SHP77 (cell line): ENCODE measurements at regions not wholly inside any gene's neighbourhood (a gene's known extent, or its start where the extent isn't known, plus 50 kb on each side); places are given as distances from the start of the nearest gene placed in this dataset.
"Not testable (repeated sequence)": the region's sequence is repeated elsewhere in the genome, so short reads cannot be mapped to it uniquely, and the experiment has no call there.

Experiments used
- DNase-seq, 2 experiments: peaks; one replicate each; lab custom pipeline; 2025; lab: John Stamatoyannopoulos, UW

DNA sequence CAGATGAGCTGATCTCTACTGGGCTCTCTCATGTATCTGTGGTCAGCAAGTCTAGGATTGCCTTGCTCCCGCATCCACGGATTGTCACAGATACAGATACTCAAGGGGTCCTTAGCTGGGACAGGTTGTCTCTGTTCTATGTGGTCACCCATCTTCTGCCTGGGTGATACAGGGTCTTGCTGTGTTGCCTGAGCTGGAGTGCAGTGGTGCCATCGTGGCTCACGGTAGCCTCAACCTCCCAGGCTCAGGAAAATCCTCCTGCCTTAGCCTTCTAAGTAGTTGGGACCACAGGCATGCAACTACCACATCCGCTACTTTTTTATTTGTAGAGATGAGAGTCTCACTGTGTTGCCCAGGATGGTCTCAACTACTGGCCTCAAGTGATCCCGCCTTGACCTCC, 72.5 kb upstream of the ZNF217 start:
- DNase-seq = no peak

DNA sequence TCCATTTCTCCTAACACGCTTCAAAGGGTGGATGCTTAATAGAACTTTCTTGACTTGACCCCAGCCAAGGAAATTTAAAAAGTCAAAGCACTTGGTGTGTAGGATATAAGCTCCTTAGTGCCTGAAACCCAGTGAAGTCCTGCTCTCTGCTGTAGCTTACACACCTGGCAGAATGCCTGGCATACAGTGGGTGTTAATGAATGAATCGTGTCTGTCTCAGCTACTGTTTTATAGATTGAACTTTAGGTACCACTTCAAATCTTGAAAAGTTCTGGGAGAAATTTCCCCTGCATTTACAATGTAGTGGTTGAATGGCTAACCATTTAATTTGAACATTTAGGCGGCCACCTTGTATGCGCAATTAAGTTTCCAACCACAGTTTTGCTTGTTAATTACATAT, 70.5 kb upstream of the ZNF217 start:
- DNase-seq = no peak

- DNase-seq = not testable (repeated sequence)
These were observed 69.9 kb upstream of the ZNF217 start for GRCh38 chr20:53663521-53663920.

DNA sequence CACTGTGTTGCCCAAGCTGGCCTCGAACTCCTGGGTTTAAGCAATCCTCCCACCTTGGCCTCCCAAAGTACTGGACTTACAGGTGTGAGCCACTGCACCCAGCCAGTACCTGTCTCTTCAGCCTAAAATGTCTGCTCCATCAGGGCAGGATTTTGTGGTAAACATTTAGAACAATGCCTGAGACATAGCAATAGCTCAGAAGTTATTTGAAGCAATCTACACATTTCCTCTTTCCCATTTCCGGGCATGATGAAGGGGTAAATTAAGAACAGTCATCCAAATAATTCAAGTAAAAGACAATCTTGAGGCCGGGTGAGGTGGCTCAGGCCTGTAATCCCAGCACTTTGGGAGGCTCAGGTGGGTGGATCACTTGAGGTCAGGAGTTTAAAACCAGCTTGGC, 69.0 kb upstream of the ZNF217 start:
- no peak for DNase-seq

DNA sequence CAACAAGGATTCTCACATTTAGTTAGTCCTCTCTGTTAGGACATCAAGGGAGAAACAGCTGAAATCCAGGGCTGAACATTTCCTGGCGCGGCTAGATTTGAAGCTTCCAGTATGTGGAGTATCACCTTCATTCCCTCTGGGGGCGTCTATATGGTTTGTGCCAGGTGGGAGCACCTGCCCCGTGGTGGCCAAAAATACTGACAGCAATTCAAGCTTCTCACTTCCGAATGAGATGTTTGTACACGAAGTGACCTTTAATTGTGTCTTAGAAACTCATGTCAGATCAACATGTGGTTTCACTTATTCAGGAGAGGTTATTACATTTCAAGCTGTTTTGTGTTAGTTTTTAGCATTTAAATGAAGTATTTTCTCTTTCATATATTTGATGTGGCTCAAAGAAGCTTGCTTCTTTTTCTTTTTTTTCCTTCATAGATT, 67.3 kb upstream of the ZNF217 start:
- DNase-seq = no peak

- no peak for DNase-seq
These were observed 66.7 kb upstream of the ZNF217 start for GRCh38 chr20:53660078-53660909.

DNA sequence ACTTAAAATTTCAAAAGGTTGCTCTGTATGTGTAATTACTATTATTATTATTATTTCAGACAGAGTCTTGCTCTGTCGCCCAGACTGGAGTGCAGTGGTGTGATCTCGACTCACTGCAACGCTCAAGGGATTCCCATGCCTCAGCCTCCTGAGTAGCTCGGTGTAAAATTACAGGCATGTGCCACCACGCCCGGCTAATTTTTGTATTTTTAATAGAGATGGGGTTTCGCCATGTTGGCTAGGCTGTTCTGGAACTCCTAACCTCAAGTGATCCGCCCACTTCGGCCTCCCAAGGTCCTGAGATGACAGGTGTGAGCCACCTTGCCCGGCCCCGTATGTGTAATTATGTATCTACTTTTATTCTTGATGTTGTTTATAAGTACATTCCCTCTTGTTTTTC, 65.3 kb upstream of the ZNF217 start:
- no peak for DNase-seq

- DNase-seq = no peak
These were observed 64.7 kb upstream of the ZNF217 start for GRCh38 chr20:53658322-53658721.

DNA sequence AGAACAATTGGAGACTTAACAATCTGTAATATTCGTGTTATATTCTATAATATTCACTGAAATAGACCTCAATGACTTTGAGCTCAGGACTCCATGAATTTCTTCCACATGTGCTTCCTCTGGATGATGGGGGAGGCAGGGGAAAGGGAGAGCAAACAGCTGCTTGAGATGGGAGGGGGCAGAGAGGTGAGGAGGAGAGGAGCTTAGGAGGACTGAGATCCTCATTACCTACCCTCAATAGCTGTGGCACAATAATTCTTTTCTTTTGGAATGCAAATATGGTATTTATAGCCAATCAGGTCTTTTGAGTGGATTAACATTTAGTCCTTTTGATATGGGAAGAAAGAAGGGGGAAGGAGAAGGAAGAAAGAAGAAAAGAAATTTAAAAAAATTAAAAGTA, 64.1 kb upstream of the ZNF217 start:
- DNase-seq = no peak

GRCh38 chr20:53657279-53657678, 63.6 kb upstream of the ZNF217 start:
- DNase-seq = no peak

DNA sequence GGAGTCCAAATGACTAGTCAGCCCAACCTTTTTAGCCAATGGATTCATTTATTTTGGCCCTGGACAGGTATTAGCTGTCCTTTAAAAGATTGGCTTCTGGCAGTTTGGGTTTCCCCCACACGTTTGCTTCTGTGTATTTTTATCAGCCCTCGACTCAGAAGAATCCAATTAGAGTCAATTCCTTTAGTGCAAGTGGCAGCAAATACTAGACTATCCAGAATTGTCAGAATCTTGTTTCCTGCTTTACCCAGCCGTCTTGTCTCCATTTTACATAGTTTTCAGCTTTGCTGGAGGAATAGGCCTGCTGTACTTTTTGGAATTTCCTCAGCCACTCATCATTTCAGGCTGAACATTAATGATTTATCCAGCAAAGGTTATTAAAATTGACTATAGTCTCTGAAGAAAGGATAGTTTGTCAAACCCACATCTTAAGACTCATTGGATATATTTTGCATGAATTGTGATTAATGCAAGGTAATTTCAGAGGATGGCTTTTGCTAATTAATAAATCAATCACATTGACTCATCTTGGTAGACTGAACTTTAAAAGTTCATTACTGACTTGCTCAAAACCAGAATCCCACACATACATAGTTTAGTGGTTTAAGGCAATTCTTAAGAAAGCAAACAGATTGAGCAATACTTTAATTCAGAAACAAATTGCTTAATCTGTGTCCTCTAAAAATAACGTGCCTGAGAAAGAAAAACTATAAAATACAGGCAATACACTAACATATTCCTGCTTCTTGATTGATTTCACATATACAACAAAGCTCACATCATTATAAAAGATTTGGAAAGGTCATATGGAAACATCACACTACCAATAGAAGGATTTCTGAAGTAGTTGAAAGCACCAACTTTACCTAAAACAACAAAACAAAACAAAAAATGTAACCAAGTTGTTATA, 62.9 kb upstream of the ZNF217 start:
- DNase-seq = no peak

- DNase-seq = no peak
These were observed 62.1 kb upstream of the ZNF217 start for GRCh38 chr20:53655625-53656292.

- DNase-seq = no peak
These were observed 61.4 kb upstream of the ZNF217 start for GRCh38 chr20:53654932-53655624.

DNA sequence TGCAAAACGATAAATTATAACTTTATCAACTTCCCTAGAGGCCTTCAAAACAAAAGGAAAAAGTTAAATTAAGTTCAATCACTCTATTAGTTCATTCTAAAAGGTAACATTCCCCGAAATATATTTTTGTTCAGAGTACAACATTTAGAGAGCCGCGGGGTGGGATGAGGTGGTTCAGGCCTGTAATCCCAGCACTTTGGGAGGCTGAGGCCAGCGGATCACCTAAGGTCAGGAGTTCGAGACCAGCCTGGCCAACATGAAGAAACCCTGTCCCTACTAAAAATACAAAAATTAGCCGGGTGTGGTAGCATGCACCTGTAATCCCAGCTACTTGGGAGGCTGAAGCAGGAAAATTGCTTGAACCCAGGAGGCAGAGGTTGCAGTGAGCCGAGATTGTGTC, 60.9 kb upstream of the ZNF217 start:
- DNase-seq = not testable (repeated sequence)

DNA sequence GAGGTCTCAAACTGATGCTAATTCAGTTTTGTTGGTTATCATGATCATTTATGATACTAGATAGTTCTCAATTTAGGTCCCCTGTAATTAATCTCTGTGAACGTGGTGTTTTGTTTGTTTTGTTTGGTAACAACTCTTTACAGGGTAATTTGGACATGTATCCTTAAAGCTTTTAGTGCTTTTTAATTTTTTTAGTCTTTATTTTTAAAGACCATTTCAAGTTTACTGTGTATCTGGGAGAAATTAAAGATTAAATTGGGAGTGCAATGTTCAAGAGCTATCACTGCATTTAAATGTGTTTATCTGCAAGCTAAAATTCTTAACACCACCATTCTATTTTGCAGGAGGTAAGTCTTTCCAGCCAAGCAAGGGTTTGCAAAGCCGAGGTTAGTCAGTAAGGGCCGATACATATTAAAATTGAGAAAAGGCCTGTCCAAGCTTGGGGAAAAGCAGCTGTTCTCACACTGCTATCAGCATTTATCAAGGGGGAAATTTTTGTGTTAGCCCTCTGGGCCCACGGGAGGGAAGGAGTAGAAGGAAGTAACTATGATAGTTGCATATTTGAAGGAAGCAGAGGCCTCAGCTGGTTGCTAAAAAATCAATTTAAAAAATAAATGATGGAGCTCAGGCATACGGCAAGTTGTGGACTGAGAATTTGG, 59.3 kb upstream of the ZNF217 start:
- no peak for DNase-seq

DNA sequence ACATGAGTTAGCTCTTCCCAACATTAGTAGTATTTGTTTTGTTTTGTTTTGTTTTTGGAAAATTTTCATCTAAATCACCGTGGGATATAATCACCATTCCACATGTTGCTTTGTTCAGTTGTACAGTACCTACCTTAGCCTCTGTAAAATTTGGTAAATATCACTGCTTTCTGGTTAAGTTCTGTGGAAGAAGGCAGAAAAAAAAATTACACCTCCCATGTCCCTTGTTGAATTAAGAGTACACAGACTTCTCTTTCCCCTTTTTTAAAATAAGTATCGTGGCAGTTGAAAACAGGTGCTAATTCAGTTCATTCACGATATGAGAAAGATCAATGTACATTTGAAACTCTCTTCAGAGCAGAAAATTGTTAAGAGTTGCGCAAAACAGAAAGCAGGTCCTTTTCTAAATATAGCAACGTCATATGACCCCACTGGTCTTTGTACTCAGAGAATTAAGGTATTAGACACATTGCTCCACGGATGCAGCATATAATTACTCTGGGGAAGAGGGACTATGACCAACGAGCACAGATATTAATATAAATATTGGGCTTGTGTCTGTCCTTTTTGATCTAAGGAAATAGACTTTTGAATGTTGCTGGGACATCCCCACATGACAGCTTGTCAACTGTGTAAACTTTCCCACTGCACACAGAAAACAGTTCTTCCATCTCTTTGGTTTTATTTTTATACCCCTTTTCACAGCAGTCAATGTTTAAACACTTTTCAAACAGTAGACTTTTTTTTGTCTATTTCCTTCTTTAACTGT, 58.6 kb upstream of the ZNF217 start:
- no peak for DNase-seq

GRCh38 chr20:53649493-53649892, 55.9 kb upstream of the ZNF217 start:
- DNase-seq = not testable (repeated sequence)

GRCh38 chr20:53647286-53647821, 53.7 kb upstream of the ZNF217 start:
- no peak for DNase-seq

- DNase-seq = no peak
These were observed 52.9 kb upstream of the ZNF217 start for GRCh38 chr20:53646550-53646949.

DNA sequence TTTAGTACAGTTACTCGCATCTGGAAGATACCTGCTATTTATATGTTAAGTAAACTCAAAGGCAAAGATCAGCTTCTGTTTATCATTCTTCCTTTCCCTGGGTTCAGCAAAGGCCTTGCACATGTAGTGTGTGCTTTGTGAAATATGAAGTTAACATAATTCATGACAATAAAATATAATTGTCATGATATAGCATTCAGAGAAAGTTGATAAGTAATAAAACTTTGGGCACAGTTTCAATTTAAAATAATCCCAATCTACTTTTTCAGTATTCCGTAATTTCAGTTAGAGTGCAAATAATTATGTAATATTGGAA, 51.9 kb upstream of the ZNF217 start:
- DNase-seq = no peak
